Thyroid gland (tissue), 4 donors: ENCODE measurements at regions not wholly inside any gene's neighbourhood (a gene's known extent, or its start where the extent isn't known, plus 50 kb on each side); places are given as distances from the start of the nearest gene placed in this dataset.

ENCODE experiments used
- POLR2A ChIP-seq, 2 donors: fragments of 450-650 bp; IDR thresholded peaks; one replicate each; pipeline ENCODE4 v1.6.1; 2017; ENCODE audit warnings: antibody characterized with exemption in 2 of 2, mild to moderate bottlenecking in 2 of 2, moderate library complexity in 1 of 2
- TF ChIP-seq, protein P1 (sequence below), 6 experiments: fragments of 200-600 bp in 3 of 6; fragments of 450-650 bp in 3 of 6; sonication (generic) in 3 of 6; IDR thresholded peaks; one replicate each; pipeline ENCODE4 v1.5.1; 2016 to 2019; ENCODE audit warnings: antibody characterized with exemption in 6 of 6, mild to moderate bottlenecking in 2 of 6, inconsistent platforms in 1 of 6, moderate library complexity in 1 of 6

- no peak for TF ChIP-seq POLR2A (IDR thresholded peaks at IDR 0.05)
- TF ChIP-seq, protein P1, sequence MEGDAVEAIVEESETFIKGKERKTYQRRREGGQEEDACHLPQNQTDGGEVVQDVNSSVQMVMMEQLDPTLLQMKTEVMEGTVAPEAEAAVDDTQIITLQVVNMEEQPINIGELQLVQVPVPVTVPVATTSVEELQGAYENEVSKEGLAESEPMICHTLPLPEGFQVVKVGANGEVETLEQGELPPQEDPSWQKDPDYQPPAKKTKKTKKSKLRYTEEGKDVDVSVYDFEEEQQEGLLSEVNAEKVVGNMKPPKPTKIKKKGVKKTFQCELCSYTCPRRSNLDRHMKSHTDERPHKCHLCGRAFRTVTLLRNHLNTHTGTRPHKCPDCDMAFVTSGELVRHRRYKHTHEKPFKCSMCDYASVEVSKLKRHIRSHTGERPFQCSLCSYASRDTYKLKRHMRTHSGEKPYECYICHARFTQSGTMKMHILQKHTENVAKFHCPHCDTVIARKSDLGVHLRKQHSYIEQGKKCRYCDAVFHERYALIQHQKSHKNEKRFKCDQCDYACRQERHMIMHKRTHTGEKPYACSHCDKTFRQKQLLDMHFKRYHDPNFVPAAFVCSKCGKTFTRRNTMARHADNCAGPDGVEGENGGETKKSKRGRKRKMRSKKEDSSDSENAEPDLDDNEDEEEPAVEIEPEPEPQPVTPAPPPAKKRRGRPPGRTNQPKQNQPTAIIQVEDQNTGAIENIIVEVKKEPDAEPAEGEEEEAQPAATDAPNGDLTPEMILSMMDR (IDR thresholded peaks at IDR 0.05), result no peak
Measured at GRCh38 chrX:865422-865821, 234.8 kb downstream of the SHOX start.
